ENCODE measurements at regions not wholly inside any gene's neighbourhood (a gene's known extent, or its start where the extent isn't known, plus 50 kb on each side); places are given as distances from the start of the nearest gene placed in this dataset.

DNA sequence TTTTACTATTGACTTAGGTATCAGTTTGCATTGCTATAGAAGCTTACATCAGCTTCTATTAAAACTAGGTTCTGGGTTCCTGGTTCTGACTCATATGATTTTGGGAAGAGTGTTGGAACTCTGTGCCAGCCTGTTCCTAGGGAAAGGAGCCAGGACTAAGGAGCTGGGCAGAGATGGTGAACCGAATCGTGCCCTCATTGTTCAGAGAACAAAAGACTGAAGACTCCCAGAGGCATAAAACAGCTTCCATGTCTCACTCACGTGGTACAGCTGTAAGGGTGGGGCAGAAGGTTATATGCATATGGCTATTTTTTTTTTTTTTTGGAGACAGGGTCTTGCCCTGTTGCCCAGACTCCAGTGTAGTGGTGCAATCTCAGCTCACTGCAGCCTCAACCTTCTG lies 89.1 kb upstream of the THBS2 start:
- no peaks in the 10 kb centered on the region for H3K36me3 Mint-ChIP-seq (ENCODE audit: insufficient read depth in 2 of 2)
- H3K27me3 Mint-ChIP-seq (ENCODE audit: low read depth) = peaks cover 12% of the 10 kb centered on the region
- DNase-seq = no peak
- ATAC-seq (replicated peaks in 1 of 2) = no peak
- no peak overlapping the region for H3K27ac Mint-ChIP-seq
- H3K4me1 Mint-ChIP-seq (ENCODE audit: low read depth) = no peaks in the 10 kb centered on the region
- H3K9me3 Mint-ChIP-seq = no peaks in the 10 kb centered on the region
- no peak overlapping the region for H3K4me3 Mint-ChIP-seq

GRCh38 chr6:169341706-169342105 lies 88.1 kb upstream of the THBS2 start:
- no peak overlapping the region for H3K4me3 Mint-ChIP-seq
- H3K4me1 Mint-ChIP-seq (ENCODE audit: low read depth) = no peaks in the 10 kb centered on the region
- H3K27me3 Mint-ChIP-seq (ENCODE audit: low read depth) = peaks cover 12% of the 10 kb centered on the region
- no peak overlapping the region for H3K27ac Mint-ChIP-seq
- no peaks in the 10 kb centered on the region for H3K36me3 Mint-ChIP-seq (ENCODE audit: insufficient read depth in 2 of 2)
- DNase-seq = no peak
- ATAC-seq (replicated peaks in 1 of 2) = no peak
- H3K9me3 Mint-ChIP-seq = no peaks in the 10 kb centered on the region

DNA sequence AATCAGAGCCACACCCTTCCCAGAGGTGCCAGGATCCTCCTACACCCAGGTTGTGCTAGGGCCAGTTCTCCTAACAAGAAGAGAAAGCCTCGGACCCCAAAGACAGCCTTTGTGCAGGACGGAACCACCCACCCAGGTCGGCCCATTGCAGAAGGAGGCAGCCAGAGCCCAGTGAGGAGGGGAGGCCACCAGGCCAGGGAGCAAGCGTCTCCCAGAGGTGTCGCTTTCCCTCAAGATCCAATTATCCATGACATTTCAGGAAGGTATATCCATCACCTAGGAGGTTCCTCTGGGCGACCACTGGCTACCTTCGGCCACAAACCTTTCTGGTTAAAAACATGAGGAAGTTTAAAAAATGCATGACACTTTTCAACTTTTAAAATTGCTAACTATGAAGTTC lies 87.4 kb upstream of the THBS2 start:
- ATAC-seq (replicated peaks in 1 of 2) = no peak
- H3K36me3 Mint-ChIP-seq (ENCODE audit: insufficient read depth in 2 of 2) = no peaks in the 10 kb centered on the region
- no peak overlapping the region for H3K27ac Mint-ChIP-seq
- no peak overlapping the region for H3K4me3 Mint-ChIP-seq
- H3K9me3 Mint-ChIP-seq = no peaks in the 10 kb centered on the region
- H3K4me1 Mint-ChIP-seq (ENCODE audit: low read depth) = no peaks in the 10 kb centered on the region
- DNase-seq = no peak
- H3K27me3 Mint-ChIP-seq (ENCODE audit: low read depth) = peaks cover 12% of the 10 kb centered on the region

DNA sequence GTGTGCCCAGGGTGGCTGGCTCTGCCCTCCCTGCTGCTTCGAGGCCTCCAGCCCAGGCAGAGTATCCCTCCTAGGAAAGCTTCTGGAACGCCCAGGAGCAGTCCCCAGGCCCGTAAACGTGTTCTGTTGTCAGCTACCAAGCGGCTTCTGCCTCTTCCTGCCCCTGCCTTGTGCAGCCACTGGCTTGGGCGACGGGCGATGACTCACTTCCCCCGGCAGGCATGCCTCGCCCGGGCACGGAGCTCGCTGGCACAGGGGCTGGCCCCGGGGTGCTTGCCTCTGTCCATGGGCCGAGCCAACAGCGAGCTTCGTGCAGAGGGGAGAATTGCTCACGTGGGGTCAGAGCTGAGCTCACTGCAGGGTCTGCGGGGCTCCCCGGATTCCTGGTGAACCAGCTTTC lies 86.7 kb upstream of the THBS2 start:
- H3K9me3 Mint-ChIP-seq = no peaks in the 10 kb centered on the region
- H3K36me3 Mint-ChIP-seq (ENCODE audit: insufficient read depth in 2 of 2) = no peaks in the 10 kb centered on the region
- H3K27me3 Mint-ChIP-seq (ENCODE audit: low read depth) = peaks cover 12% of the 10 kb centered on the region
- no peaks in the 10 kb centered on the region for H3K4me1 Mint-ChIP-seq (ENCODE audit: low read depth)
- ATAC-seq (replicated peaks in 1 of 2) = no peak
- H3K27ac Mint-ChIP-seq = no peak overlapping the region
- no peak for DNase-seq
- no peak overlapping the region for H3K4me3 Mint-ChIP-seq

DNA sequence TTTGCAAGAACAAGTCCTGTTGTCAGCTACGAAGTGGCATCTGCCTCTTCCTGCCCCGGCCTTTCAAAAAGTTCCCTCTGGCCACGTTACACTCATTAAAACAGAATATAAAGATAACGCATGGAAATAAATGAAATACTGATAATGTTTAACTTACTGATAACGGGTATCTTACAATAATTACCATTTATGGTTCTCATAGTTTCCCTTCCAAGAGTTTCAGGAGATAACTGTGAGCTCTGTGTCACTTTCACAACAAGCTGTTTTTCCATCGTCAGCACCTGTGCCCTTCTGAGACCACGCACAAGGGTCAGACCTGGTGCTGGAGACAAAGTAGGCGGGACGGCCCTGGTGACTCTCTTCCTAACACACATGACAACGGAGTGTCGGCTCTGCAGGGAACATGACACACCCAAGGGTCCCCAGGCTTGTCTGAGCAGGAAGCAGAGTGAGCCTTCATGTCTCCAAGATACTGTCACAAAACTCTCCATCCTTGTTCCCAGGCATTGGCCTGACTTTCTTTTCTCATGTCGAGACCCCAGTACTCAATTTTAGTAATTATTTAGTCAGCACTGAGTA lies 86.2 kb upstream of the THBS2 start:
- H3K4me3 Mint-ChIP-seq = no peak overlapping the region
- no peaks in the 10 kb centered on the region for H3K4me1 Mint-ChIP-seq (ENCODE audit: low read depth)
- no peaks in the 10 kb centered on the region for H3K9me3 Mint-ChIP-seq
- ATAC-seq (replicated peaks in 1 of 2) (no peak), DNase-seq (no peak)
- H3K36me3 Mint-ChIP-seq (ENCODE audit: insufficient read depth in 2 of 2) = no peaks in the 10 kb centered on the region
- H3K27me3 Mint-ChIP-seq (ENCODE audit: low read depth) = peaks cover 12% of the 10 kb centered on the region
- no peak overlapping the region for H3K27ac Mint-ChIP-seq

GRCh38 chr6:169339025-169339424 lies 85.4 kb upstream of the THBS2 start:
- Mint-ChIP-seq H3K27me3 (ENCODE audit: low read depth) (peaks cover 9% of the 10 kb centered on the region), H3K4me1 (ENCODE audit: low read depth) (no peaks in the 10 kb centered on the region), H3K36me3 (ENCODE audit: insufficient read depth in 2 of 2) (no peaks in the 10 kb centered on the region), H3K27ac (no peak overlapping the region), H3K9me3 (no peaks in the 10 kb centered on the region), H3K4me3 (no peak overlapping the region)
- ATAC-seq (replicated peaks in 1 of 2) (no peak), DNase-seq (no peak)

DNA sequence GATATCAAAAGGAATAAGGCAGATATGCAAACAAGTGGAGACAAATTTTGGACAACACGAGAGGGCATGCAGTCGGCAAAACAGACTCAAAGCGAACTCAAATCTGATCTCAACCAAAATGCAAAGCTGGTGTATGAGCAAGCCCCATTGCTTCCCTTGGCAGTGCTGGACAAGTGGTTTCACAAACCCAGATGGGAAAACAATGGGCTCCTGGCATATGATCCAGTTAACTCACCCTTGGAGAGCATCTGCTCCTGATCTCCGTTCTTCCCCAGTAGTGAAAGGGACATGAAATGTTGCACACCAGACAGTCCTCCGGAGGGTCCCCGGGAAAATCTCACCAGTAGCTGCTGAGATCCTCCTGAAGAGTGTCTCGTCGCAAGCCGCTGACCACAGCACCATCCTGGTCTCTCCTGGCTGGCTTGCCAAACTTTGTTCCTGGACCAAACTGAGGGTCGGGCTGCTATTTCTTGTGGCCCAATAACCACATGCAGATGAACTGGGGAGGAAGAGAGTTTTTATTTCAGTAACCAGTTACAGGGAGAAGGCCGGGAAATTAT lies 84.3 kb upstream of the THBS2 start:
- ATAC-seq (replicated peaks in 1 of 2) (no peak), DNase-seq (no peak)
- Mint-ChIP-seq H3K27me3 (ENCODE audit: low read depth) (no peaks in the 10 kb centered on the region), H3K4me3 (no peak overlapping the region), H3K9me3 (no peaks in the 10 kb centered on the region), H3K27ac (no peak overlapping the region), H3K36me3 (ENCODE audit: insufficient read depth in 2 of 2) (no peaks in the 10 kb centered on the region), H3K4me1 (ENCODE audit: low read depth) (no peaks in the 10 kb centered on the region)

DNA sequence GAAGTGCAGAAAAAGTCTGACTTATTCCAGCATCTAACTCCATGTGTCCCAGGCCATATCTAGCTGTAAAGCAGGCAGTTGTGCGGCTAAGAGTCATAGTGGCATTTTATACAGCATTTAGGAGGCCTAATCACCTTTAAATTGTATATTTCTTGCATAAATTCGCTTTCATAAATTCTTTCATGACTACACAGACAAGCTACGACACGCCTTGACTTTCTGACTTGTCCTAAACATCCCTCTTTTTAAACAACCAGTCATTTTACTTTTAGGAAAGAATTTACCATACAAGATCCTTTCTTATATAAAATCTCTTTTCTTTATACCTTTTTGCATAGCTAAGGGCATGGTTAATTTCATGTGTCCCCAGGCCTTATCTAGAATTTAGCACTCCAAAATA lies 81.7 kb upstream of the THBS2 start:
- ATAC-seq (replicated peaks in 1 of 2) = no peak
- H3K9me3 Mint-ChIP-seq = no peaks in the 10 kb centered on the region

DNA sequence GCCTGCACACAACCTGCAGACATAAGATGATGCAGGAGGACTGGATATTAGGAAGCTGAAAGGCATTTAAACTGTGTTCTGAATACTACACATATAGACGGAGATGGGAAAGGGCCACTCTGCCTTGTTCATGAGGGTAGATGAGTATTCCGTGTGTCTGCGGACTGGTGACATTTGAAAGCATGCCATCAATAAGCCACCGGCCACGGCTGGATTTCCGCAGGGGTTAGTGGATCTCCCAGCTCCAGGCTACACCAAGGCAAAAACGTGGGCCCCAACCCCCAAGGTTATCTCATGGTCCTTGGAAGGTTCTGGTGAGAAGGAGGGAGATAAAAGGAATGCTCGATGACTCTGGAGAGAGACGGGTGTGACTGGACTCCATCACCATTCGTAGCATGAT lies 78.6 kb upstream of the THBS2 start:
- DNase-seq (no peak), ATAC-seq (replicated peaks in 1 of 2) (no peak)
- H3K4me1 Mint-ChIP-seq (ENCODE audit: low read depth) = no peaks in the 10 kb centered on the region
- peaks cover 28% of the 10 kb centered on the region for H3K27me3 Mint-ChIP-seq (ENCODE audit: low read depth)
- no peak overlapping the region for H3K4me3 Mint-ChIP-seq
- H3K36me3 Mint-ChIP-seq (ENCODE audit: insufficient read depth in 2 of 2) = no peaks in the 10 kb centered on the region
- no peak overlapping the region for H3K27ac Mint-ChIP-seq
- H3K9me3 Mint-ChIP-seq = no peaks in the 10 kb centered on the region

More for the DNA sequence above, 81.7 kb upstream of the THBS2 start:
- Mint-ChIP-seq H3K4me1 (ENCODE audit: low read depth) (no peaks in the 10 kb centered on the region), H3K27ac (no peak overlapping the region), H3K27me3 (ENCODE audit: low read depth) (peaks cover 17% of the 10 kb centered on the region), H3K4me3 (no peak overlapping the region), H3K36me3 (ENCODE audit: insufficient read depth in 2 of 2) (no peaks in the 10 kb centered on the region)
- no peak for DNase-seq

- no peaks in the 10 kb centered on the region for H3K4me1 Mint-ChIP-seq (ENCODE audit: low read depth)
- peaks cover 28% of the 10 kb centered on the region for H3K27me3 Mint-ChIP-seq (ENCODE audit: low read depth)
- H3K4me3 Mint-ChIP-seq = no peak overlapping the region
- no peak for DNase-seq
- H3K36me3 Mint-ChIP-seq (ENCODE audit: insufficient read depth in 2 of 2) = no peaks in the 10 kb centered on the region
- H3K27ac Mint-ChIP-seq = no peak overlapping the region
- H3K9me3 Mint-ChIP-seq = no peaks in the 10 kb centered on the region
- no peak for ATAC-seq (replicated peaks in 1 of 2)
Observed at GRCh38 chr6:169328112-169328801, 74.6 kb upstream of the THBS2 start.

- Mint-ChIP-seq H3K36me3 (ENCODE audit: insufficient read depth in 2 of 2) (no peaks in the 10 kb centered on the region), H3K27ac (no peak overlapping the region), H3K4me1 (ENCODE audit: low read depth) (no peaks in the 10 kb centered on the region), H3K4me3 (no peak overlapping the region), H3K9me3 (no peaks in the 10 kb centered on the region), H3K27me3 (ENCODE audit: low read depth) (peaks cover 21% of the 10 kb centered on the region)
- ATAC-seq (replicated peaks in 1 of 2) (no peak), DNase-seq (peak in 1 of 2 donors; percentile 5)
Observed at GRCh38 chr6:169326067-169326799, 72.6 kb upstream of the THBS2 start.

DNA sequence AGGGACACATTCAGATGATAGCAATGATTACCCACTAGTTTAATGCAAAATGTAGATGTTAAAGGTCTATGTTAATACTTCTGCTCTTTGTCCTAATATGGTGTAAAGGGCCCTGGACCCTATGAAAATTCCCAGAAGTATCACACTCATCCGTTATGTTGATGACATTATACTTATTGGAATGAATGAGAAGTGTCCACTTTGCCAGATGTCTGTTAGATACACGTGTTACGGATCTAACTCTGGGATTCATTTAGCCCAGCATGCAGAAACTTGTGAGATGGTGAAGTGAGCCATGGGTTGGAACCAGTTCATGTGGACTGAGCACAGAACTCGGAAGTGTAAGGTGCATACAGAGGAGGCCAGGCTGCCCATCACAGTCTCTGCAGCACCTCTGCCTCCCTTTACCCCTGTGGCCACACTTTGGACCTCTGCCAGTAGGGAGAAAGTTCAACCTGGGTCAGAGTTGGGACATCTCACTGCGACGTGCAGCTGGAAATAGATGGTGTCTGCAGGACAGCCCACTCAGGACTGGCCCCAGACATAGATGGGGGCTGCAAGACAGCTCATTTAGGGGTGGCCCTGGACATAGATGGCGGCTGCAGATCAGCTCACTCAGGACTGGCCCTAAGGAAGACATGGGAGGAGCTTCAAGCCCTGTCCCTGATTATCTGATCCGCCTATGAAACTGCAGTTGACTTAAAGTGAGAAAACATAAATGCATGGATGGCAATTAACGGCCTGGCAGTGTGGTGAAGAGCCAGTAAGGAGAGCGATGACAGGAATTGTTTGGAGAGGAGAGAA lies 71.2 kb upstream of the THBS2 start:
- Mint-ChIP-seq H3K27ac (no peak overlapping the region), H3K27me3 (ENCODE audit: low read depth) (peaks cover 7% of the 10 kb centered on the region), H3K36me3 (ENCODE audit: insufficient read depth in 2 of 2) (no peaks in the 10 kb centered on the region), H3K4me3 (no peak overlapping the region), H3K4me1 (ENCODE audit: low read depth) (no peaks in the 10 kb centered on the region), H3K9me3 (no peaks in the 10 kb centered on the region)
- DNase-seq = no peak
- ATAC-seq (replicated peaks in 1 of 2) = no peak

- H3K36me3 Mint-ChIP-seq (ENCODE audit: insufficient read depth in 2 of 2) = no peaks in the 10 kb centered on the region
- H3K27ac Mint-ChIP-seq = no peak overlapping the region
- H3K9me3 Mint-ChIP-seq = no peaks in the 10 kb centered on the region
- no peak for DNase-seq
- no peak for ATAC-seq (replicated peaks in 1 of 2)
- no peaks in the 10 kb centered on the region for H3K27me3 Mint-ChIP-seq (ENCODE audit: low read depth)
- no peaks in the 10 kb centered on the region for H3K4me1 Mint-ChIP-seq (ENCODE audit: low read depth)
- no peak overlapping the region for H3K4me3 Mint-ChIP-seq
Observed at GRCh38 chr6:169324086-169324485, 70.4 kb upstream of the THBS2 start.

All from activated T-cell treated with anti-CD3 and anti-CD28 coated beads, Interleukin-2, amount 50 U/mL, for 72 hours (primary cell).